Effector memory CD8-positive, alpha-beta T cell (primary cell): ENCODE measurements at regions not wholly inside any gene's neighbourhood (a gene's known extent, or its start where the extent isn't known, plus 50 kb on each side); places are given as distances from the start of the nearest gene placed in this dataset.
"Not testable (repeated sequence)": the region's sequence is repeated elsewhere in the genome, so short reads cannot be mapped to it uniquely, and the experiment has no call there.

Experiments used
- ATAC-seq: fragments of 150-1000 bp; cut with Tn5 transposase; replicated peaks from 2 replicates; pipeline ENCODE4 v1.10.0; 2021; ENCODE audit warnings: mild to moderate bottlenecking, moderate library complexity
- DNase-seq, 3 experiments: peaks; one replicate each; pipeline ENCODE4 v3.0.0; 2021
- H3K27ac Mint-ChIP-seq, 2 donors: one replicate each; pipeline ENCODE4 v1.8.0; 2022; ENCODE audit warnings: mild to moderate bottlenecking in 2 of 2, mixed read lengths in 2 of 2, moderate library complexity in 2 of 2
- H3K27me3 Mint-ChIP-seq, 2 donors: one replicate each; pipeline ENCODE4 v1.8.0; 2022; ENCODE audit warnings: mixed read lengths in 2 of 2
- H3K36me3 Mint-ChIP-seq: one replicate; pipeline ENCODE4 v1.8.0; 2022; ENCODE audit warnings: mild to moderate bottlenecking, moderate library complexity, mixed read lengths; ENCODE audit not compliant: insufficient read depth
- H3K4me1 Mint-ChIP-seq, 2 donors: one replicate each; pipeline ENCODE4 v1.8.0; 2022; ENCODE audit warnings: low read depth in 2 of 2, mixed read lengths in 2 of 2
- H3K4me3 Mint-ChIP-seq, 2 donors: one replicate each; pipeline ENCODE4 v1.8.0; 2022; ENCODE audit warnings: mild to moderate bottlenecking in 2 of 2, mixed read lengths in 2 of 2, moderate library complexity in 2 of 2
- H3K9me3 Mint-ChIP-seq, 2 donors: one replicate each; pipeline ENCODE4 v1.8.0; 2022; ENCODE audit warnings: mixed read lengths in 2 of 2

DNA sequence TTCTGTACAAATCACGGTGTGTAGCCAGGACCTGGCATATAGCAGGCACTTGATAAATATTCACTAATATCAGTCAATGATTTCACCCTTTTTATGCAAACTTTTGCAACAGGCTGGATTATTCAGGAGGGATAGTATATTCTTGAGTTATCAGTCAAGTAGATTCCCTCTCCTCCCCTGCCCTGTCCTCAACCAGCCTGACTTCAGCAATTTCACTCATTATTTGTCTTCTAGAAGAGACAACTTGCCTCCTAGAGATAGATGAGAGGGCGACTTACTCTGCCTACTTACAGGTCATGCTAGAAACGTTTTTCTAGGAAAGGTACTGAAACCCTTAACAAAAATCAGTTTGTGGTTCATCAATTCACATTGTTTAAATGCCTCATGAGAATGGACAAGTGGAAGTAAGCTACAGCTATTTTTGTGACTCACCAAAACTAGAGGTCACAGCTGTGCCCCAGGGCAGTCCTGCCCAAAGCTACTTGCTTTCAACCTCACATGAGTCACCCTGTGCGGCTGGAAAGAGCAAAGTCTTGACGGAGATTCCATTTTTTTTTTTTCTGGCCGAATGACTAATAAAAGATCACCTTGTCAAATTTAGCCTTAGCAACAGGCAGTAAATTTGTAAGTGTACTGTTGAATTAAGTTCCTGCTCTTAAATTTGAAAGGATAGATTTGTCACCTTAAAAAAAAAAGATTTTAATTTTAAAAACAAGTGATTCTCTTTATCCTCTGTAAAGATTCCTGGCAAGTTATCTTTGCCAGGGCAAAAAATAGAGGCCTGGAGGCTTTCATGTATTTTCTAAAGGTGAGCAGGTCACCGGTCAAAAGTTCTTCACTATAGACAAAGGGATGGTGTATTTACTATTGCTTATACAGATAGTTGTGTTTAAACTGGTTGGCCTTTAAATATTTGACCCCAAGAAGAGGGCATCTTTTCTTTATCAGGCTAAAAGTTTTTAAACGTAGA, 109.0 kb upstream of the SLC35G4 start:
- Mint-ChIP-seq H3K27ac (no peak overlapping the region), H3K9me3 (peaks cover 0 to 5% of the 10 kb centered on the region in 2 donors), H3K4me3 (no peak overlapping the region), H3K4me1 (no peaks in the 10 kb centered on the region), H3K27me3 (peaks cover 0 to 16% of the 10 kb centered on the region in 2 donors), H3K36me3 (no peaks in the 10 kb centered on the region)
- DNase-seq (no peak), ATAC-seq (no peak)

DNA sequence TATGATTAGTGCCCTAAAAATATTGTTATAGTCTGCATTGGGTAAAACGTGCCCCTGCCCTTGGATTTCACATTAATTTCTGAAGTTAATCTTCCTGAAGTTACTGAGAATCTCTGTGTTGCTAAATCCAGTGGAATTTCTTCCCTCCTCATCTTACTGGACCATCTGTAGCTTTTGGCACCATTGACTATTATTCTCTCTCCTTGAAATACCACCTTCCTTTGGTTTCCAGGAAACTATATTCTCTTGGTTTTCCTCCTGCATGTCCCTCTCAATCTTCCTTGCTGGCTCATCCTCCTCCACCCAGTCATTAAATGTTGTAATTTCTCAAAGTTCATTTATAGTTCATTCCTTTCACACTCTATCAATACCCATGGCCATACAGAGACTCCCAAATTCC, 110.6 kb upstream of the SLC35G4 start:
- H3K27ac Mint-ChIP-seq = no peak overlapping the region
- no peak overlapping the region for H3K4me3 Mint-ChIP-seq
- H3K27me3 Mint-ChIP-seq = peaks cover 0 to 16% of the 10 kb centered on the region in 2 donors
- ATAC-seq (no peak), DNase-seq (no peak)
- H3K4me1 Mint-ChIP-seq = no peaks in the 10 kb centered on the region
- no peaks in the 10 kb centered on the region for H3K36me3 Mint-ChIP-seq
- H3K9me3 Mint-ChIP-seq = peaks cover 0 to 5% of the 10 kb centered on the region in 2 donors

GRCh38 chr18:11497585-11497984, 111.8 kb upstream of the SLC35G4 start:
- Mint-ChIP-seq H3K36me3 (no peaks in the 10 kb centered on the region), H3K4me3 (no peak overlapping the region), H3K27me3 (peaks cover 0 to 16% of the 10 kb centered on the region in 2 donors), H3K4me1 (no peaks in the 10 kb centered on the region), H3K27ac (no peak overlapping the region), H3K9me3 (peaks cover 0 to 5% of the 10 kb centered on the region in 2 donors)
- DNase-seq (no peak), ATAC-seq (no peak)

GRCh38 chr18:11496526-11497172, 112.7 kb upstream of the SLC35G4 start:
- no peaks in the 10 kb centered on the region for H3K4me1 Mint-ChIP-seq
- H3K27ac Mint-ChIP-seq = no peak overlapping the region
- H3K9me3 Mint-ChIP-seq = peaks cover 0 to 5% of the 10 kb centered on the region in 2 donors
- no peak for ATAC-seq
- peaks cover 0 to 16% of the 10 kb centered on the region in 2 donors for H3K27me3 Mint-ChIP-seq
- no peak for DNase-seq
- no peaks in the 10 kb centered on the region for H3K36me3 Mint-ChIP-seq
- no peak overlapping the region for H3K4me3 Mint-ChIP-seq

DNA sequence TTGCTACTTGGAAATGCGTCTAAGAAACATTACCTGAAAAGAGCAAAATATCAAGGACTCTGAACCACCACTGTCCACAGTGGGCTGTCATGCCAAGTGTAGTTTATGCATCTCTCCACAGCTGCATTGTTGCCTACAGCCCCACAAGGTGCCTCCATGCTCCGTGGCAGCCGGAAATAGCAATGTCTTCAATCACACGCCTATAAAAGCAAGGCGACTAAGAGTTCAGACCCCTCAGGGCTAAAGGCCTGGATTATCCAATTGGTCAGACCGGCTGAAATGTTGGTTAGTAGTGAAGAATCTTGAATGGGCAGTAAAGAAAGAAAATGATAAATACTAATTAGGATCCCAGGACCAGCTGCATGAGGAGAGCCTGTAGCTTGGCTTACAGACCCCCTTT, 114.0 kb upstream of the SLC35G4 start:
- DNase-seq = no peak
- no peaks in the 10 kb centered on the region for H3K36me3 Mint-ChIP-seq
- no peak for ATAC-seq
- H3K27ac Mint-ChIP-seq = no peak overlapping the region
- H3K4me3 Mint-ChIP-seq = no peak overlapping the region
- no peaks in the 10 kb centered on the region for H3K4me1 Mint-ChIP-seq
- H3K9me3 Mint-ChIP-seq = peaks cover 0 to 5% of the 10 kb centered on the region in 2 donors
- peaks cover 0 to 16% of the 10 kb centered on the region in 2 donors for H3K27me3 Mint-ChIP-seq

DNA sequence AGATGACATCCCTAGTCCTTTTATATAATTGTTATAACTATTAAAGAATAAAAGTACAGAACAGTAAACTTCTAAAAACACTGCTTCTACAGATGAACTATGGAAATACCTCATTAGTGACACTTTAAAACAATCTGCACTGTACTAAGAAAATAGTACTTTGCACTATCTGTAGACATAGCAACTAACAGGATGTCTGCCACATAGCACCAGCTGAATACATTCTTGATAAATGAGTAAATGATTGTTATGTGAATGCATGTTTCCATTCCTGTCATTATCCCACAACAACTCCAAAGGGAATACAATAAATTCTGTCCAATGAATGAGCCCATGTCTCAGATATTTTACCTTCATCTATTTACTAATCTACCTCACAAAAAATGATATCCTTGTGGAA, 115.3 kb upstream of the SLC35G4 start:
- Mint-ChIP-seq H3K4me3 (no peak overlapping the region), H3K9me3 (peaks cover 0 to 11% of the 10 kb centered on the region in 2 donors), H3K27me3 (peaks cover 0 to 7% of the 10 kb centered on the region in 2 donors), H3K36me3 (no peaks in the 10 kb centered on the region), H3K4me1 (no peaks in the 10 kb centered on the region), H3K27ac (no peak overlapping the region)
- DNase-seq = no peak
- no peak for ATAC-seq

- Mint-ChIP-seq H3K27ac (no peak overlapping the region), H3K9me3 (peaks cover 0 to 6% of the 10 kb centered on the region in 2 donors), H3K4me3 (no peak overlapping the region), H3K27me3 (no peaks in the 10 kb centered on the region), H3K36me3 (no peaks in the 10 kb centered on the region), H3K4me1 (no peaks in the 10 kb centered on the region)
- ATAC-seq = no peak
- no peak for DNase-seq
Observed at GRCh38 chr18:11489266-11489899, 120.0 kb upstream of the SLC35G4 start.

GRCh38 chr18:11488175-11488574, 121.2 kb upstream of the SLC35G4 start:
- no peak for ATAC-seq
- no peaks in the 10 kb centered on the region for H3K27me3 Mint-ChIP-seq
- H3K4me1 Mint-ChIP-seq = no peaks in the 10 kb centered on the region
- peaks cover 2 to 6% of the 10 kb centered on the region in 2 donors for H3K9me3 Mint-ChIP-seq
- H3K36me3 Mint-ChIP-seq = no peaks in the 10 kb centered on the region
- DNase-seq = no peak
- H3K4me3 Mint-ChIP-seq = no peak overlapping the region
- no peak overlapping the region for H3K27ac Mint-ChIP-seq

DNA sequence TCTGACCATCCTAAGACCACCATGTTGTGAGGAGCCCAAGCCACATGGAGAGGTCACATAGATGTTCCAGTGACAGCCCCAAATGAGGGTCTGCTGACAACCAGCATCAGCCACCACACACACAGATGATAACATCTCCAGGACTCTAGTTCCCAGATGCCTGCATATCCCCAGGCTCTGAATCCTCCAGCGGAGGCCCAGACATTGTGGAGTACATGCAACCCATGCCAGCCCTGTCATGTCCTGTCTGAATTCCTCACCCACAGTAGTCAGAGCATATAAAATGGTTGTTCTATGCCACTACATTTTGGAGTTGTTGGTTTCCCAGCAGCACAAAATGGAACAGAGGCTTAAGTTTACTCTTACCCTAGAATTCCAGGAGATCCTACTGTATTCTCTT, 122.0 kb upstream of the SLC35G4 start:
- no peak for DNase-seq
- no peak for ATAC-seq
- Mint-ChIP-seq H3K27me3 (no peaks in the 10 kb centered on the region), H3K36me3 (no peaks in the 10 kb centered on the region), H3K4me1 (no peaks in the 10 kb centered on the region), H3K9me3 (peaks cover 2 to 6% of the 10 kb centered on the region in 2 donors), H3K27ac (no peak overlapping the region), H3K4me3 (no peak overlapping the region)

DNA sequence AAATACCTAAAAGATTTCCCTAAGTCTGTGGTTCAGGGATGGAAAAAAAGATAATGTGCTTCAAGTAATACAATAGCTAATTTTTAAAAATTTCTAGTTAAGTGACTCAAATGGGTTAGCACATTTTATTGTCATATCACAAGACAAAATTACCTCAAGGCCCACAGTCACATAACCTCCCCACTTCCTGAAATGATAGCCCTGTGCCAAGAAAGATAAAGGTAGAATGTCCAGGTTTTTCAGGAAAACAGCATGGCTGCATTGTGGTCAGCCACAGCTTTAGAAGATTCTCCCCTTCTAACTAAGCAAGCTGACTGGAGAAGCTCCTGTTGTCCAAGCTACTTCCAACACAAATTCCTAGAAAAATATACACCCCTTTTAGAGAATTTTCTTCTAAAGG, 127.1 kb upstream of the SLC35G4 start:
- no peaks in the 10 kb centered on the region for H3K36me3 Mint-ChIP-seq
- ATAC-seq (no peak), DNase-seq (no peak)
- no peaks in the 10 kb centered on the region for H3K4me1 Mint-ChIP-seq
- no peak overlapping the region for H3K4me3 Mint-ChIP-seq
- peaks cover 6 to 16% of the 10 kb centered on the region in 2 donors for H3K27me3 Mint-ChIP-seq
- H3K27ac Mint-ChIP-seq = no peak overlapping the region
- peaks cover 0 to 6% of the 10 kb centered on the region in 2 donors for H3K9me3 Mint-ChIP-seq

GRCh38 chr18:11480692-11481091, 128.7 kb upstream of the SLC35G4 start:
- ATAC-seq (no peak), DNase-seq (no peak)
- Mint-ChIP-seq H3K4me3 (no peak overlapping the region), H3K4me1 (no peaks in the 10 kb centered on the region), H3K9me3 (peaks cover 0 to 6% of the 10 kb centered on the region in 2 donors), H3K36me3 (no peaks in the 10 kb centered on the region), H3K27me3 (peaks cover 6 to 16% of the 10 kb centered on the region in 2 donors), H3K27ac (no peak overlapping the region)

- not testable (repeated sequence) for H3K9me3 Mint-ChIP-seq, H3K4me1 Mint-ChIP-seq, H3K4me3 Mint-ChIP-seq, ATAC-seq, H3K36me3 Mint-ChIP-seq, DNase-seq, H3K27ac Mint-ChIP-seq
- H3K27me3 Mint-ChIP-seq = peaks cover 6 to 16% of the 10 kb centered on the region in 2 donors
Observed at GRCh38 chr18:11479031-11479430, 130.4 kb upstream of the SLC35G4 start.

- no peak for DNase-seq
- Mint-ChIP-seq H3K36me3 (no peaks in the 10 kb centered on the region), H3K9me3 (no peaks in the 10 kb centered on the region), H3K27ac (no peak overlapping the region), H3K27me3 (peaks cover 0 to 6% of the 10 kb centered on the region in 2 donors), H3K4me3 (no peak overlapping the region), H3K4me1 (no peaks in the 10 kb centered on the region)
- no peak for ATAC-seq
Observed at GRCh38 chr18:11470941-11471340, 138.5 kb upstream of the SLC35G4 start.
